ENCODE measurements at regions not wholly inside any gene's neighbourhood (a gene's known extent, or its start where the extent isn't known, plus 50 kb on each side); places are given as distances from the start of the nearest gene placed in this dataset.

DNA sequence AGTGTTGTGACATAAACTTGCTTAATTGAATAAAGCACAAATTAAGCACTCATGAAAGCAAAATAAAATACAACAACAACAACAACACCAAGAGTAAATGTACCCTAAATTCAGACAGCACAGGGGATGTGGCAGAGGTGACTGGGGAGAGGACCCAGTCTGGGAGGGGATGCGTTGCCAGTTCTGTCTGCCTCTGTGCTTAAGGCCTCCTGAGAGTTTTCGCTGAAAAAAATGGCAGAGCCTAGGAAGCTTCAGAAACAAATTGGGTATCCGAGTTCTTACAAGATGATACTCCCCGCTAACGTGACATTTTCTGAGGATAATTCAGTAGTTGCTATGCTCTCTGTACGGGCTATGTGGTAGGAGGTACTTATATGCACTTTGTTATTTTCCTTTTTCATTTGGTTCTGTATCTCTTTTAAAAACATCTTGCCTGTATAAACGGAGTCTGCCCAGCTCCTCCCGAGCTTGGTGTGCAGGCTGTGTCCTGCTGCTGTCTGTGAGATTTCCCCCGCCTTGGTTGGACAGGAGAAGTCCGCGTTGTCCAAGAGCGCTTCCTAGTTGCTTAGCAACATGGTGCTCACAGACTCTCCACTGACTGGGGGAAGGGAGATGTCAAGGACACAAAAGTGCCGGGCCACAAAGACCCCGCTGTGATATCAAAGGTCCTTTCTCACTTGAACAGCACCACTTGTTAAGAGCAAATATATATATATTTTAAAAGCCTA is 134.2 kb upstream of the CPHXL start:
- no peak for DNase-seq (ENCODE audit: low read depth, low spot score)
- H4K20me1 ChIP-seq (replicated peaks; ENCODE audit: control insufficient read depth, extremely low read depth, insufficient read depth, low read length): no peaks in the 10 kb centered on the region
- H3K4me3 ChIP-seq (replicated peaks in 1 of 3; ENCODE audit: insufficient read depth in 1 of 3, low read depth in 1 of 3, low read length in 3 of 3): no peak overlapping the region
- H2AFZ ChIP-seq (ENCODE audit: low read depth, low read length): no peak overlapping the region
- CTCF ChIA-PET: no interaction called here
- H3K9me1 ChIP-seq (replicated peaks; ENCODE audit: control insufficient read depth, extremely low read depth, insufficient read depth, low read length): no peaks in the 10 kb centered on the region
- no peak overlapping the region for H3K9ac ChIP-seq (replicated peaks; ENCODE audit: extremely low read depth, insufficient read depth, low read length)
- dilution Hi-C loops (cut with MboI; ENCODE audit: extremely low pct_ligation_motif_present, low sequenced_read_pairs) (no loop called here), intact Hi-C loops (cut with micrococcal nuclease) (no loop called here)
- no peak overlapping the region for H3K27ac ChIP-seq (ENCODE audit: insufficient read depth, low read depth, low read length)
- no peaks in the 10 kb centered on the region for H3K9me3 ChIP-seq (replicated peaks; ENCODE audit: control insufficient read depth, insufficient read depth, low read length)
- FAIRE-seq: no peak
- H3K79me2 ChIP-seq (ENCODE audit: control insufficient read depth, insufficient read depth, low read length): no peaks in the 10 kb centered on the region
- H3K4me1 ChIP-seq (ENCODE audit: control insufficient read depth, extremely low read depth, insufficient read depth, low read length): no peaks in the 10 kb centered on the region
- H3K27me3 ChIP-seq (ENCODE audit: control insufficient read depth in 2 of 2, insufficient read depth in 2 of 2, low read length in 2 of 2): no peaks in the 10 kb centered on the region
- POLR2A ChIA-PET: no interaction called here
- H3K4me2 ChIP-seq (ENCODE audit: insufficient read depth, low read length): no peak overlapping the region
- H3K36me3 ChIP-seq (ENCODE audit: control insufficient read depth in 2 of 2, extremely low read depth in 1 of 2, insufficient read depth in 2 of 2, low read length in 2 of 2): no peaks in the 10 kb centered on the region
- no TSS peak for BruUV-seq (replicated peaks)
- TF ChIP-seq GATA2 (IDR thresholded peaks at IDR 0.05; ENCODE audit: insufficient read depth, insufficient read length, low read depth, low read length) (no peak), FOS (IDR thresholded peaks at IDR 0.05; ENCODE audit: borderline replicate concordance, insufficient read depth, low read length) (no peak), POLR2A (IDR thresholded peaks at IDR 0.05; ENCODE audit: low read depth, low read length) (no peak), POLR2AphosphoS5 (IDR thresholded peaks at IDR 0.05; ENCODE audit: insufficient read depth, low read depth, low read length) (no peak)
- TF ChIP-seq, protein P1, sequence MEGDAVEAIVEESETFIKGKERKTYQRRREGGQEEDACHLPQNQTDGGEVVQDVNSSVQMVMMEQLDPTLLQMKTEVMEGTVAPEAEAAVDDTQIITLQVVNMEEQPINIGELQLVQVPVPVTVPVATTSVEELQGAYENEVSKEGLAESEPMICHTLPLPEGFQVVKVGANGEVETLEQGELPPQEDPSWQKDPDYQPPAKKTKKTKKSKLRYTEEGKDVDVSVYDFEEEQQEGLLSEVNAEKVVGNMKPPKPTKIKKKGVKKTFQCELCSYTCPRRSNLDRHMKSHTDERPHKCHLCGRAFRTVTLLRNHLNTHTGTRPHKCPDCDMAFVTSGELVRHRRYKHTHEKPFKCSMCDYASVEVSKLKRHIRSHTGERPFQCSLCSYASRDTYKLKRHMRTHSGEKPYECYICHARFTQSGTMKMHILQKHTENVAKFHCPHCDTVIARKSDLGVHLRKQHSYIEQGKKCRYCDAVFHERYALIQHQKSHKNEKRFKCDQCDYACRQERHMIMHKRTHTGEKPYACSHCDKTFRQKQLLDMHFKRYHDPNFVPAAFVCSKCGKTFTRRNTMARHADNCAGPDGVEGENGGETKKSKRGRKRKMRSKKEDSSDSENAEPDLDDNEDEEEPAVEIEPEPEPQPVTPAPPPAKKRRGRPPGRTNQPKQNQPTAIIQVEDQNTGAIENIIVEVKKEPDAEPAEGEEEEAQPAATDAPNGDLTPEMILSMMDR (IDR thresholded peaks at IDR 0.05; ENCODE audit: extremely low read depth in 1 of 2, insufficient read depth in 1 of 2, low read depth in 1 of 2, low read length in 2 of 2): no peak

All from endothelial cell of umbilical vein (primary cell).